IMR-90 (cell line): ENCODE measurements at regions not wholly inside any gene's neighbourhood (a gene's known extent, or its start where the extent isn't known, plus 50 kb on each side); places are given as distances from the start of the nearest gene placed in this dataset.

Experiments used
- ATAC-seq: fragments of 200-7000 bp; cut with Tn5 transposase; 2 replicates; pipeline ENCODE4 v1.9.1; 2020; ENCODE audit warnings: low read depth, mild to moderate bottlenecking, moderate library complexity
- BruUV-seq: library from RNA; stranded (reverse); fragments of 400-500 nt; replicated peaks from 2 replicates; lab custom pipeline; 2021; lab: Mats Ljungman, UMichigan
- CTCF ChIA-PET: fragments of 300-600 bp; formaldehyde crosslinking; extraction: SDS; loops from one replicate; lab custom pipeline; 2021; ENCODE audit warnings: antibody characterized with exemption; lab: Yijun Ruan, JAX
- POLR2A ChIA-PET: fragments of 300-600 bp; sonication (Branson Sonifier 250); formaldehyde crosslinking; loops from one replicate; lab custom pipeline; 2022; ENCODE audit warnings: antibody characterized with exemption; ENCODE audit not compliant: unreplicated experiment; lab: Charles Lee
- DNase-seq: peaks from one replicate; pipeline ENCODE4 v3.0.0; 2013
- H2AFZ ChIP-seq: replicated peaks from 2 replicates; pipeline ENCODE3; 2013; ENCODE audit warnings: low read length, mild to moderate bottlenecking; ENCODE audit not compliant: poor library complexity
- H2AK5ac ChIP-seq: 2 replicates; pipeline ENCODE4 v1.6.1; 2013; ENCODE audit warnings: low read depth, low read length, inconsistent platforms
- H2AK9ac ChIP-seq: replicated peaks from 2 replicates; pipeline ENCODE3; 2013; ENCODE audit warnings: mild to moderate bottlenecking, low read depth, low read length, moderate library complexity; ENCODE audit not compliant: poor library complexity
- H2BK120ac ChIP-seq: 2 replicates; pipeline ENCODE4 v1.6.1; 2013; ENCODE audit warnings: low read depth, low read length, inconsistent platforms
- H2BK15ac ChIP-seq: 3 replicates; pipeline ENCODE4 v1.6.1; 2013; ENCODE audit warnings: low read depth, low read length, inconsistent platforms
- H2BK20ac ChIP-seq: 2 replicates; pipeline ENCODE4 v1.6.1; 2013; ENCODE audit warnings: low read depth, mild to moderate bottlenecking, inconsistent platforms, low read length, moderate library complexity
- H2BK5ac ChIP-seq: 2 replicates; pipeline ENCODE4 v1.6.1; 2013; ENCODE audit warnings: mild to moderate bottlenecking, low read depth, low read length, inconsistent platforms; ENCODE audit not compliant: poor library complexity, severe bottlenecking
- H3K14ac ChIP-seq: replicated peaks from 2 replicates; pipeline ENCODE4 v1.6.1; 2013; ENCODE audit warnings: low read depth, low read length, inconsistent platforms
- H3K18ac ChIP-seq: 2 replicates; pipeline ENCODE4 v1.6.1; 2013; ENCODE audit warnings: low read depth, low read length, control low read depth
- H3K23ac ChIP-seq: 2 replicates; pipeline ENCODE4 v1.6.1; 2013; ENCODE audit warnings: low read depth, low read length, inconsistent platforms
- H3K27ac ChIP-seq: 2 replicates; pipeline ENCODE4 v1.5.1; 2013; ENCODE audit warnings: mild to moderate bottlenecking, control low read depth, low read length; ENCODE audit not compliant: insufficient read depth
- H3K27me3 ChIP-seq: 2 replicates; pipeline ENCODE4 v1.6.1; 2013; ENCODE audit warnings: low read length; ENCODE audit not compliant: control insufficient read depth, insufficient read depth
- H3K36me3 ChIP-seq: 2 replicates; pipeline ENCODE4 v1.6.1; 2013; ENCODE audit warnings: low read length, mixed read lengths; ENCODE audit not compliant: control insufficient read depth, insufficient read depth
- H3K4ac ChIP-seq: 2 replicates; pipeline ENCODE4 v1.6.1; 2013; ENCODE audit warnings: low read depth, low read length, inconsistent platforms
- H3K4me1 ChIP-seq: 2 replicates; pipeline ENCODE4 v1.6.1; 2013; ENCODE audit warnings: low read length, mixed read lengths; ENCODE audit not compliant: control insufficient read depth, insufficient read depth
- H3K4me2 ChIP-seq: 2 replicates; pipeline ENCODE4 v1.6.1; 2013; ENCODE audit warnings: low read depth, mild to moderate bottlenecking, control low read depth, low read length, moderate library complexity
- H3K4me3 ChIP-seq: 2 replicates; pipeline ENCODE4 v1.5.1; 2013; ENCODE audit warnings: low read depth, mild to moderate bottlenecking, control low read depth, low read length, moderate library complexity; ENCODE audit not compliant: insufficient read depth
- H3K56ac ChIP-seq: 2 replicates; pipeline ENCODE4 v1.6.1; 2013; ENCODE audit warnings: low read length, inconsistent platforms; ENCODE audit not compliant: insufficient read depth; ENCODE audit errors: extremely low read depth
- H3K79me1 ChIP-seq, 2 experiments: 2 replicates each; pipeline ENCODE4 v1.6.1; 2013; ENCODE audit warnings: low read length in 2 of 2, inconsistent platforms in 1 of 2, low read depth in 1 of 2
- H3K9ac ChIP-seq: 2 replicates; pipeline ENCODE4 v1.6.1; 2013; ENCODE audit warnings: low read depth, low read length, control low read depth
- H3K9me1 ChIP-seq: 2 replicates; pipeline ENCODE4 v1.6.1; 2013; ENCODE audit warnings: low read length, inconsistent platforms; ENCODE audit not compliant: insufficient read depth
- H3K9me3 ChIP-seq: 2 replicates; pipeline ENCODE4 v1.6.1; 2013; ENCODE audit warnings: low read length; ENCODE audit not compliant: control insufficient read depth, insufficient read depth
- H4K20me1 ChIP-seq: 2 replicates; pipeline ENCODE4 v1.6.1; 2013; ENCODE audit warnings: low read length, inconsistent platforms; ENCODE audit not compliant: insufficient read depth
- H4K5ac ChIP-seq: 2 replicates; pipeline ENCODE4 v1.6.1; 2013; ENCODE audit warnings: mild to moderate bottlenecking, low read depth, low read length, control low read depth
- H4K8ac ChIP-seq, 2 experiments: 2 replicates each; pipeline ENCODE4 v1.6.1; 2013; ENCODE audit warnings: low read depth in 2 of 2, low read length in 2 of 2, control low read depth in 1 of 2, inconsistent platforms in 1 of 2
- H4K91ac ChIP-seq: 2 replicates; pipeline ENCODE4 v1.6.1; 2013; ENCODE audit warnings: low read depth, low read length, inconsistent platforms; ENCODE audit not compliant: insufficient read depth
- BHLHE40 ChIP-seq: fragments of 150-350 bp; IDR thresholded peaks from 2 replicates; pipeline ENCODE4 v1.6.1; 2016; ENCODE audit warnings: mild to moderate bottlenecking, low read depth, low read length
- CEBPB ChIP-seq: IDR thresholded peaks from 2 replicates; pipeline ENCODE4 v1.6.1; 2012; ENCODE audit warnings: low read depth, low read length, improper control_type of control experiment
- CHD1 ChIP-seq: IDR thresholded peaks from 2 replicates; pipeline ENCODE4 v1.6.1; 2012; ENCODE audit warnings: low read depth, low read length, improper control_type of control experiment
- CTCF ChIP-seq: conservative IDR thresholded peaks from 2 replicates; pipeline ENCODE4 v1.5.1; 2012; ENCODE audit warnings: mild to moderate bottlenecking, low read depth, low read length, improper control_type of control experiment
- ELK1 ChIP-seq: fragments of 150-350 bp; IDR thresholded peaks from 2 replicates; pipeline ENCODE4 v1.6.1; 2016; ENCODE audit warnings: low read depth, mild to moderate bottlenecking, low read length, moderate library complexity, borderline replicate concordance
- MAFK ChIP-seq: IDR thresholded peaks from 2 replicates; pipeline ENCODE4 v1.6.1; 2012; ENCODE audit warnings: low read depth, low read length, improper control_type of control experiment
- MAZ ChIP-seq: IDR thresholded peaks from 2 replicates; pipeline ENCODE4 v1.6.1; 2012; ENCODE audit warnings: low read depth, mild to moderate bottlenecking, low read length, improper control_type of control experiment, moderate library complexity, borderline replicate concordance
- RAD21 ChIP-seq: IDR thresholded peaks from 2 replicates; pipeline ENCODE4 v1.6.1; 2012; ENCODE audit warnings: low read length, improper control_type of control experiment
- RCOR1 ChIP-seq: IDR thresholded peaks from 2 replicates; pipeline ENCODE4 v1.6.1; 2012; ENCODE audit warnings: mild to moderate bottlenecking, low read length, improper control_type of control experiment; ENCODE audit not compliant: insufficient replicate concordance
- RFX5 ChIP-seq: IDR thresholded peaks from 2 replicates; pipeline ENCODE4 v1.8.0; 2012; ENCODE audit warnings: low read depth, mild to moderate bottlenecking, low read length, moderate library complexity
- USF2 ChIP-seq: fragments of 150-350 bp; IDR thresholded peaks from 2 replicates; pipeline ENCODE4 v1.6.1; 2017; ENCODE audit warnings: mild to moderate bottlenecking, antibody characterized with exemption, low read length, low read depth
- WGBS, 2 experiments: methylation state at CpG; one replicate each; pipeline versions ENCODE4 v1.1.5 to v1.1.7; 2013; ENCODE audit warnings: missing lambda C conversion rate in 2 of 2; ENCODE audit not compliant: insufficient read length in 1 of 2; ENCODE audit errors: extremely low coverage in 2 of 2; 5-methylcytosine and 5-hydroxymethylcytosine counted together
- dilution Hi-C: fragments of 300-500 bp; cut with HindIII; formaldehyde crosslinking; loops from one replicate; pipeline ENCODE4 v1.14.3; 2018; ENCODE audit warnings: low sequenced_read_pairs; ENCODE audit not compliant: unreplicated experiment
- in situ Hi-C: fragments of 300-500 bp; cut with MboI; formaldehyde crosslinking; loops from 3 replicates; pipeline ENCODE4 v1.14.3; 2019; ENCODE audit warnings: low sequenced_read_pairs, inconsistent platforms, mixed read lengths
- intact Hi-C: fragments of 100-400 bp; cut with micrococcal nuclease; formaldehyde crosslinking; loops from 2 replicates; pipeline ENCODE4 v1.10.0; 2022

DNA sequence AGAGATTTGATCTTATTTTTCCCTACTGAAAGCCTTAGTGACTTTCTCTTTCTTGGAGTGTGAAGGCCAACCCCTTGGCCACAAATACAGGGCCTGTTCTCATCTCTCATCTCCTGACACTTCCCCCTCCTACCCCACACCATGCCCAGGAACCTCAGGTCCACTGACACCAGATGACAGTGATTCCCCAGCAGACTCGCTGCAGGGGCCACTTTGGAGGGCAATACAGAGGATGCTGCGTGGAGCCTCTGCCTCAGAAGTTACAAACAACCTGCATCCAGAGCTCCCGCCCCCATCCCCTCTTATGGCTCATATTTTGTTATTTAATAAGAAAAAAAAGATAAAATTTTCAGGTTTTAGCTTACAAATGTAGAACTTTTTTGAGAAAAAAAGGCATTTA, 70.1 kb upstream of the LGALSL start:
- H3K9ac ChIP-seq = no peak overlapping the region
- H4K8ac ChIP-seq = no peak overlapping the region
- no peak overlapping the region for H3K4me2 ChIP-seq
- no peak overlapping the region for H3K27ac ChIP-seq
- H3K18ac ChIP-seq = no peak overlapping the region
- peaks cover 24% of the 10 kb centered on the region for H3K27me3 ChIP-seq
- H3K9me3 ChIP-seq = no peaks in the 10 kb centered on the region
- ATAC-seq (no peak), DNase-seq (no peak)
- H2BK15ac ChIP-seq = no peak overlapping the region
- ChIA-PET POLR2A (no interaction called here), CTCF (no interaction called here)
- no peak for TF ChIP-seq CHD1
- TF ChIP-seq USF2 = no peak
- TF ChIP-seq RFX5 = no peak
- TF ChIP-seq BHLHE40 = no peak
- no peak for TF ChIP-seq MAFK
- no peak for TF ChIP-seq MAZ
- TF ChIP-seq RAD21 = no peak
- no peak for TF ChIP-seq ELK1
- no peak for TF ChIP-seq CEBPB
- no peak for TF ChIP-seq CTCF
- no peak for TF ChIP-seq RCOR1
- no peak overlapping the region for H4K5ac ChIP-seq
- H3K79me1 ChIP-seq = no peaks in the 10 kb centered on the region
- dilution Hi-C loops (no loop called here), in situ Hi-C loops (no loop called here), intact Hi-C loops (no loop called here)
- WGBS, 2 experiments = 40% methylated on average over 1 of the region's 3 CpGs; no CpG with 5 or more reads in 1 of the 2 experiments
- no peak overlapping the region for H3K4me3 ChIP-seq
- H2AK9ac ChIP-seq = no peak overlapping the region
- no peaks in the 10 kb centered on the region for H3K36me3 ChIP-seq
- H2AK5ac ChIP-seq = no peak overlapping the region
- H4K91ac ChIP-seq = no peak overlapping the region
- H2AFZ ChIP-seq = no peak overlapping the region
- BruUV-seq = no TSS peak
- H3K4me1 ChIP-seq = no peaks in the 10 kb centered on the region
- H3K56ac ChIP-seq = no peak overlapping the region
- no peak overlapping the region for H3K4ac ChIP-seq
- no peaks in the 10 kb centered on the region for H4K20me1 ChIP-seq
- H2BK120ac ChIP-seq = no peak overlapping the region
- H3K14ac ChIP-seq = no peak overlapping the region
- H2BK5ac ChIP-seq = no peak overlapping the region
- H3K23ac ChIP-seq = no peak overlapping the region
- no peak overlapping the region for H2BK20ac ChIP-seq
- no peaks in the 10 kb centered on the region for H3K9me1 ChIP-seq
